Left ventricle myocardium inferior (tissue), 1 donor: ENCODE measurements at regions not wholly inside any gene's neighbourhood (a gene's known extent, or its start where the extent isn't known, plus 50 kb on each side); places are given as distances from the start of the nearest gene placed in this dataset.

Source experiments
- DNase-seq: peaks from one replicate; pipeline ENCODE4 v3.0.0-alpha.2; 2020
- H3K27ac ChIP-seq: fragments of 200-600 bp; replicated peaks from 2 replicates; pipeline ENCODE4 v1.8.0; 2021
- H3K27me3 ChIP-seq: fragments of 200-600 bp; 2 replicates; pipeline ENCODE4 v1.8.0; 2021; ENCODE audit warnings: low read depth
- H3K36me3 ChIP-seq: fragments of 200-600 bp; 2 replicates; pipeline ENCODE4 v1.8.0; 2021
- H3K4me1 ChIP-seq: fragments of 200-600 bp; 2 replicates; pipeline ENCODE4 v1.8.0; 2021
- H3K4me3 ChIP-seq: fragments of 200-600 bp; 2 replicates; pipeline ENCODE4 v1.8.0; 2021; ENCODE audit warnings: mild to moderate bottlenecking, moderate library complexity
- H3K9me3 ChIP-seq: fragments of 200-600 bp; replicated peaks from 2 replicates; pipeline ENCODE4 v1.8.0; 2021
- CTCF ChIP-seq: fragments of 200-600 bp; IDR thresholded peaks from 2 replicates; pipeline ENCODE4 v1.8.0; 2021; ENCODE audit warnings: antibody characterized with exemption, mild to moderate bottlenecking, borderline replicate concordance
- intact Hi-C: fragments of 100-400 bp; cut with micrococcal nuclease; formaldehyde crosslinking; loops from one replicate; pipeline ENCODE4 v1.11.0; 2022
- donor health status: DM: no; HTN: yes; CAD: no; lungs with severe emphysema.

GRCh38 chr5:74401281-74401945, 239.1 kb downstream of the ENC1 start:
- Histone ChIP-seq H3K9me3 (no peaks in the 10 kb centered on the region), H3K36me3 (no peaks in the 10 kb centered on the region), H3K27me3 (no peaks in the 10 kb centered on the region), H3K4me3 (no peak overlapping the region), H3K27ac (no peak overlapping the region), H3K4me1 (no peaks in the 10 kb centered on the region)
- no peak for DNase-seq
- intact Hi-C loops, result no loop called here
- TF ChIP-seq CTCF, result no peak

GRCh38 chr5:74400067-74400466, 240.5 kb downstream of the ENC1 start:
- no peaks in the 10 kb centered on the region for H3K9me3 ChIP-seq
- no peaks in the 10 kb centered on the region for H3K27me3 ChIP-seq
- H3K4me1 ChIP-seq, result no peaks in the 10 kb centered on the region
- H3K36me3 ChIP-seq, result no peaks in the 10 kb centered on the region
- intact Hi-C loops, result no loop called here
- no peak for DNase-seq
- TF ChIP-seq CTCF, result no peak
- no peak overlapping the region for H3K4me3 ChIP-seq
- H3K27ac ChIP-seq, result no peak overlapping the region

DNA sequence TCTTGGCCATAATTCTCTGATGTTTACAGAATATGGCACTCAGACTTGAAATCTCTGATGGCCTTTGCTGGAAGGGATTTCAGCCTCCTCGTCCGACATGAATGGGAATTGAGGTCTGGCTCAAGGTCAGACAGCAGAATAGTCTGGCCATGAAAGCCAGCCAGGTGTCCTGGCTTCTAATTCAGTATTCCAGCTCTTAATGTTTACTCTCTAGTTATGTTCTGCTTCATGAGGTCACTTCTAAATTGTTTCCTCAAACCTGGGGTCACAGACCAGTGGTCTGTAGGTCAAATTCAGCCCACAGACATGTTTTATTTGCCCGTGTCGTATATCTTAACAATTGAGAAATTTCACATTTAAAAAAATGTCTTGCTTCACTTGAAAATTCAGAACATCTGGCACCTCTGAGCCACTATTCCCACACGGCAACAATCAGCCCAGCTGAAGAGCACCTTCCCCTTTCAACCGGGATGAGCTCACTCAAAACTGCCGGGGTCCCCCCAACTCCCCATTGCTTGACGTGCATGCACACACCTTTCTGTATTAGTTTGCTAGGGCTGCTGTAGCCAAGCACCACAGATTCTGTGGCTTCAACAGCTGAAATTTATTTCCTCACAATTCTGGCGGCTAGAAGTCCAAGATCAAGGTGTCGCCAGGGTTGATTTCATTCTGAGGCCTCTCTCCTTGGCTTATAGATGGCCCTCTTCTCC, 243.5 kb downstream of the ENC1 start:
- Histone ChIP-seq H3K4me1 (peaks cover 8% of the 10 kb centered on the region), H3K27me3 (no peaks in the 10 kb centered on the region), H3K36me3 (no peaks in the 10 kb centered on the region), H3K27ac (no peak overlapping the region), H3K4me3 (no peak overlapping the region), H3K9me3 (no peaks in the 10 kb centered on the region)
- intact Hi-C loops, result no loop called here
- DNase-seq, result no peak
- no peak for TF ChIP-seq CTCF

DNA sequence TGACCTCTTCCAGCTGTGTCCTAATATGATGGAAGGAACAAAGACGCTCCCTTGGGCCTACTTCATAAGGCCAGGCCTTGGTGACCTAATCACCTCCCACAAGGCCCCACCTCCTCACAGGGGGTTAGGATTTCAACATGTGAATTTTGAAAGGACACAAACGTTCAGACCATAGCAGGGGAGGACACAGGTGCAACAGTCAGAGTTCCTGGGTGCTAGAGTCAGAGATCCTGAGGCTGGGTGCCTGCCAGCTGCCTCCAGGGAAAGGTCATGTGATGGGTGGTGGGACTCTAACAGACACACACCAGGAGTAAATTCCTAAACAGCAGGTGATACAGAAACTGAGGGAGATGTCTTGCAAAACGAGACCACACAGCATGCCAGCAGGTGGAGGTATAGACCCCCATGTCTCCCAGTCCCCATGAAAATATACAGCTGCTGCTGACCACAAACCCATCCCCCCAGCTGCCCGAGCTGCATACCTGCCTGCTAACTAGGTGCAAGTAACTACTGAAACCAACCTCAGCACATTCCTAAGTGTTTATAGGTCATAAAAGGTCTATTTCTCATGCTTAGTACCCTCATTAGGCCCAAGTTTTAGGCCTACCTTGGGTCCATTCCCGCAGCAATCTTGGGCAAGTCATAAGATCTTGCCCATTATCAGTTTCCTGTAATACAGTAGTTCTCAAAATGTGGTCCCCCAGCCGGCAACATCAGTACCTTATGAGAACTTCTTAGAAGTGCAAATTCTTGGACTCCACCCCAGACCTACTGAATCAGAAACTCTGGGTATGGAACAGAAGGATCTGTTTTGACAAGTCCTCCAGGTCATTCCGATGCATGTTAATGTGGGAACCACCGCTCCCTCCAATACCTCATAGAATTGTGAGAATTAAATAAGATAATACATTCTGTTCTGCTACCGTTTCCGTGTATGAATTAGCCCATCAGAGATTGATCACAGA, 245.3 kb downstream of the ENC1 start:
- Histone ChIP-seq H3K4me3 (no peak overlapping the region), H3K36me3 (no peaks in the 10 kb centered on the region), H3K9me3 (no peaks in the 10 kb centered on the region), H3K4me1 (peaks cover 8% of the 10 kb centered on the region), H3K27ac (no peak overlapping the region), H3K27me3 (no peaks in the 10 kb centered on the region)
- DNase-seq, result no peak
- intact Hi-C loops, result no loop called here
- peak; percentile 12 for TF ChIP-seq CTCF

GRCh38 chr5:74394528-74394915, 246.0 kb downstream of the ENC1 start:
- H3K27me3 ChIP-seq, result no peaks in the 10 kb centered on the region
- H3K27ac ChIP-seq, result no peak overlapping the region
- intact Hi-C loops, result no loop called here

More at GRCh38 chr5:74394528-74394915, 246.0 kb downstream of the ENC1 start:
- Histone ChIP-seq H3K36me3 (no peaks in the 10 kb centered on the region), H3K4me1 (peaks cover 8% of the 10 kb centered on the region), H3K9me3 (no peaks in the 10 kb centered on the region), H3K4me3 (no peak overlapping the region)
- no peak for DNase-seq
- TF ChIP-seq CTCF, result peak; percentile 9
